Tibial nerve (tissue), 3 donors: ENCODE measurements at regions not wholly inside any gene's neighbourhood (a gene's known extent, or its start where the extent isn't known, plus 50 kb on each side); places are given as distances from the start of the nearest gene placed in this dataset.

Source experiments
- CTCF ChIP-seq, 5 experiments: fragments of 200-600 bp in 3 of 5; fragments of 450-650 bp in 2 of 5; sonication (generic) in 3 of 5; IDR thresholded peaks; one replicate each; pipeline ENCODE4 v1.5.1; 2016 to 2019; ENCODE audit warnings: antibody characterized with exemption in 5 of 5, mild to moderate bottlenecking in 3 of 5, moderate library complexity in 2 of 5
- POLR2A ChIP-seq, 2 donors: fragments of 450-650 bp; IDR thresholded peaks; one replicate each; pipeline ENCODE4 v1.6.1; 2017; ENCODE audit warnings: antibody characterized with exemption in 2 of 2, mild to moderate bottlenecking in 2 of 2, moderate library complexity in 2 of 2

GRCh38 chr17:71631483-71631882 is 489.3 kb upstream of the SOX9 start:
- TF ChIP-seq CTCF (IDR thresholded peaks at IDR 0.05) = no peak
- no peak for TF ChIP-seq POLR2A (IDR thresholded peaks at IDR 0.05)
